Psoas muscle (tissue), 7 donors: ENCODE measurements at regions not wholly inside any gene's neighbourhood (a gene's known extent, or its start where the extent isn't known, plus 50 kb on each side); places are given as distances from the start of the nearest gene placed in this dataset.
"Not testable (repeated sequence)": the region's sequence is repeated elsewhere in the genome, so short reads cannot be mapped to it uniquely, and the experiment has no call there.

Source experiments
- ATAC-seq, 4 donors: fragments of 200-7000 bp; cut with Tn5 transposase; one replicate each; pipeline ENCODE4 v1.9.1; 2020; ENCODE audit warnings: moderate library complexity in 3 of 4, mild to moderate bottlenecking in 2 of 4
- DNase-seq, 2 donors: peaks; one replicate each; pipeline ENCODE4 v3.0.0-alpha.2; 2020
- H3K27ac ChIP-seq: fragments of 200-600 bp; one replicate; pipeline ENCODE4 v1.8.0; 2022
- H3K27me3 ChIP-seq, 3 donors: fragments of 200-600 bp in 1 of 3; one replicate each; pipeline versions ENCODE4 v1.6.1 to v1.8.0; 2013 to 2022; ENCODE audit warnings: low read length in 2 of 3, mild to moderate bottlenecking in 2 of 3, moderate library complexity in 1 of 3; ENCODE audit not compliant: insufficient read depth in 3 of 3
- H3K36me3 ChIP-seq, 2 donors: fragments of 200-600 bp in 1 of 2; one replicate each; pipeline versions ENCODE4 v1.6.1 to v1.8.0; 2013 to 2022; ENCODE audit warnings: low read depth in 1 of 2, mild to moderate bottlenecking in 1 of 2, moderate library complexity in 1 of 2; ENCODE audit not compliant: insufficient read depth in 1 of 2
- H3K4me1 ChIP-seq: fragments of 200-600 bp; one replicate; pipeline ENCODE4 v1.8.0; 2022
- H3K4me3 ChIP-seq: fragments of 200-600 bp; one replicate; pipeline ENCODE4 v1.8.0; 2022; ENCODE audit warnings: mild to moderate bottlenecking
- H3K9me3 ChIP-seq: fragments of 200-600 bp; one replicate; pipeline ENCODE4 v1.8.0; 2022
- WGBS, 3 donors: extraction: QIAGEN DNeasy Blood & Tissue Kit; methylation state at CpG; one replicate each; pipeline versions ENCODE4 v1.1.6 to v1.1.7; 2013; 5-methylcytosine and 5-hydroxymethylcytosine counted together
- intact Hi-C, 2 donors: fragments of 100-400 bp; cut with DNase I; formaldehyde crosslinking; loops; one replicate each; pipeline versions ENCODE4 v1.11.0 to v1.14.2; 2022
- TF ChIP-seq, protein P1 (sequence below): fragments of 200-600 bp; IDR thresholded peaks from one replicate; pipeline ENCODE4 v1.8.0; 2022; ENCODE audit warnings: antibody characterized with exemption
- donor health status: healthy with polysubstance abuse.
- donor health status: DM: no; HTN: no; CAD: no; lungs with moderate emphysema.
- donor health status: Bipolar disorder and iron deficiency.
- donor health status: healthy.
- donor health status: DM: yes; HTN: yes; CAD: no.
- donor health status: DM: no; HTN: no; CAD: no.
- donor health status: DM: yes; HTN: yes; CAD: no.

DNA sequence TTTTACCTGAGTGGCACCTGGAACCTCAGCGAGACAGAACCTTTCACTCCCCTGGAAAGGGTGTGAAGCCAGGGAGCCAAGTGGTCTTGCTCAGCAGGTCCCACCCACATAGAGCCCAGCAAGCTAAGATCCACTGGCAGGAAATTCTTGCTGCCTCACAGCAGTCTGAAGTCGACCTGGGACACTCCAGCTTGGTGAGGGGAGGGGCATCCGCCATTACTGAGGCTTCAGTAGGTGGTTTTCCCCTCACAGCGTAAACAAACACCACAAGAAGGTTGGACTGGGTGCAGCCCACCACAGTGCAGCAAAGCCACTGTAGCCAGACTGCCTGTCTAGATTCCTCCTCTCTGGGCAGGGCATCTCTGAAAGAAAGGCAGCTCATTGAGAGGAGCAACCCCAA lies 134.7 kb upstream of the RSPO3 start:
- H3K36me3 ChIP-seq, result no peaks in the 10 kb centered on the region
- peaks cover 2% of the 10 kb centered on the region for H3K9me3 ChIP-seq
- ATAC-seq, result no peak
- intact Hi-C loops, result no loop called here
- TF ChIP-seq, protein P1, sequence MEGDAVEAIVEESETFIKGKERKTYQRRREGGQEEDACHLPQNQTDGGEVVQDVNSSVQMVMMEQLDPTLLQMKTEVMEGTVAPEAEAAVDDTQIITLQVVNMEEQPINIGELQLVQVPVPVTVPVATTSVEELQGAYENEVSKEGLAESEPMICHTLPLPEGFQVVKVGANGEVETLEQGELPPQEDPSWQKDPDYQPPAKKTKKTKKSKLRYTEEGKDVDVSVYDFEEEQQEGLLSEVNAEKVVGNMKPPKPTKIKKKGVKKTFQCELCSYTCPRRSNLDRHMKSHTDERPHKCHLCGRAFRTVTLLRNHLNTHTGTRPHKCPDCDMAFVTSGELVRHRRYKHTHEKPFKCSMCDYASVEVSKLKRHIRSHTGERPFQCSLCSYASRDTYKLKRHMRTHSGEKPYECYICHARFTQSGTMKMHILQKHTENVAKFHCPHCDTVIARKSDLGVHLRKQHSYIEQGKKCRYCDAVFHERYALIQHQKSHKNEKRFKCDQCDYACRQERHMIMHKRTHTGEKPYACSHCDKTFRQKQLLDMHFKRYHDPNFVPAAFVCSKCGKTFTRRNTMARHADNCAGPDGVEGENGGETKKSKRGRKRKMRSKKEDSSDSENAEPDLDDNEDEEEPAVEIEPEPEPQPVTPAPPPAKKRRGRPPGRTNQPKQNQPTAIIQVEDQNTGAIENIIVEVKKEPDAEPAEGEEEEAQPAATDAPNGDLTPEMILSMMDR, result no peak
- no peaks in the 10 kb centered on the region for H3K27me3 ChIP-seq
- H3K4me1 ChIP-seq, result no peaks in the 10 kb centered on the region
- DNase-seq, result no peak
- 57 to 65% (median 65%) methylated on average over 4 of the region's 4 CpGs for WGBS, 3 donors
- H3K27ac ChIP-seq, result no peak overlapping the region
- no peak overlapping the region for H3K4me3 ChIP-seq

GRCh38 chr6:126988125-126988524 lies 130.3 kb upstream of the RSPO3 start:
- H3K9me3 ChIP-seq, DNase-seq, intact Hi-C loops, H3K4me1 ChIP-seq, H3K36me3 ChIP-seq, ATAC-seq, H3K27ac ChIP-seq, H3K4me3 ChIP-seq, H3K27me3 ChIP-seq: not testable (repeated sequence)
- 86 to 94% (median 92%) methylated on average over 1 of the region's 1 CpG for WGBS, 3 donors

GRCh38 chr6:127000631-127001030 lies 117.8 kb upstream of the RSPO3 start:
- Histone ChIP-seq H3K4me3 (no peak overlapping the region), H3K27me3 (no peaks in the 10 kb centered on the region), H3K4me1 (no peaks in the 10 kb centered on the region), H3K36me3 (no peaks in the 10 kb centered on the region), H3K27ac (no peak overlapping the region), H3K9me3 (no peaks in the 10 kb centered on the region)
- intact Hi-C loops, result no loop called here
- 86 to 90% (median 87%) methylated on average over 6 of the region's 6 CpGs for WGBS, 3 donors
- no peak for ATAC-seq
- DNase-seq, result no peak
- TF ChIP-seq, protein P1, result no peak

DNA sequence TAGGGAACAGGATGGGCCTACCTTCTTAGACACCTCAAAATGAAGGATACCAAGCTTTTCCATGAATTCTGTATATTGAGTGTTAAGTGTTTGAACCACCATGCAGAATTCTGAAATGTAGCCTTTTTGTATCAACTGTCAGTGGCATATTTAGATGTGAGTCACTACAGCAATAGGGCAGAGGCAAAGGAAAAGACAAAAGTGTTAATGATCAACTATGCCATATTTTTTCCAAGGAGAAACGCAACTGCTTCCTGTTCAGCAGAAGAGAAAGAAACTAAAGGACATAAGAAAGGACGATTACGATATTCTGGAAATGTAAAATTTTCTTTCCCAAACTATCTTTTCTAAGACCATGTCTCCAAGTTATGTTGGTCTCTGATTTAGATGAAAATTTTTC lies 104.6 kb upstream of the RSPO3 start:
- WGBS, 3 donors, result 56 to 83% (median 62%) methylated on average over 3 of the region's 3 CpGs
- Histone ChIP-seq H3K4me1 (peaks cover 5% of the 10 kb centered on the region), H3K36me3 (no peaks in the 10 kb centered on the region), H3K4me3 (no peak overlapping the region), H3K27me3 (no peaks in the 10 kb centered on the region), H3K9me3 (no peaks in the 10 kb centered on the region), H3K27ac (no peak overlapping the region)
- no peak for DNase-seq
- TF ChIP-seq, protein P1, result no peak
- no peak for ATAC-seq
- intact Hi-C loops, result no loop called here

- intact Hi-C loops, result no loop called here
- Histone ChIP-seq H3K27me3 (no peaks in the 10 kb centered on the region), H3K4me1 (peaks cover 5% of the 10 kb centered on the region), H3K36me3 (no peaks in the 10 kb centered on the region), H3K9me3 (no peaks in the 10 kb centered on the region), H3K4me3 (no peak overlapping the region), H3K27ac (no peak overlapping the region)
- ATAC-seq, result no peak
- no peak for DNase-seq
- TF ChIP-seq, protein P1, result no peak
Measured at GRCh38 chr6:127015858-127016257, 102.6 kb upstream of the RSPO3 start.
